Ascending aorta (tissue), 2 donors: ENCODE measurements at regions not wholly inside any gene's neighbourhood (a gene's known extent, or its start where the extent isn't known, plus 50 kb on each side); places are given as distances from the start of the nearest gene placed in this dataset.

Experiments
- DNase-seq, 2 donors: peaks; one replicate each; pipeline ENCODE4 v3.0.0-alpha.2; 2019; ENCODE audit warnings: low spot score in 2 of 2
- H3K27ac ChIP-seq, 2 donors: fragments of 200-600 bp; sonication (generic); one replicate each; pipeline ENCODE4 v1.5.1; 2016 to 2017; ENCODE audit warnings: mild to moderate bottlenecking in 1 of 2
- H3K27me3 ChIP-seq: fragments of 200-600 bp; sonication (generic); one replicate; pipeline ENCODE4 v1.5.1; 2017
- H3K36me3 ChIP-seq, 2 donors: fragments of 200-600 bp; sonication (generic); one replicate each; pipeline ENCODE4 v1.5.1; 2016
- H3K4me1 ChIP-seq, 2 donors: fragments of 200-600 bp; sonication (generic); one replicate each; pipeline ENCODE4 v1.5.1; 2016 to 2017; ENCODE audit warnings: mild to moderate bottlenecking in 1 of 2
- H3K4me3 ChIP-seq, 2 donors: fragments of 200-600 bp; sonication (generic); one replicate each; pipeline ENCODE4 v1.5.1; 2016 to 2017; ENCODE audit warnings: mild to moderate bottlenecking in 1 of 2
- H3K9me3 ChIP-seq, 2 donors: fragments of 200-600 bp; sonication (generic); one replicate each; pipeline ENCODE4 v1.5.1; 2016
- CTCF ChIP-seq, 3 experiments: fragments of 200-600 bp in 2 of 3; fragments of 450-650 bp in 1 of 3; sonication (generic) in 2 of 3; IDR thresholded peaks; one replicate each; pipeline ENCODE4 v1.5.1; 2016 to 2019; ENCODE audit warnings: antibody characterized with exemption in 3 of 3, mild to moderate bottlenecking in 1 of 3, moderate library complexity in 1 of 3
- intact Hi-C: fragments of 100-400 bp; cut with DNase I; formaldehyde crosslinking; loops from one replicate; pipeline ENCODE4 v1.15.1; 2023

- Histone ChIP-seq H3K4me1 (no peaks in the 10 kb centered on the region), H3K27me3 (no peaks in the 10 kb centered on the region), H3K4me3 (no peak overlapping the region), H3K27ac (no peak overlapping the region), H3K9me3 (no peaks in the 10 kb centered on the region), H3K36me3 (no peaks in the 10 kb centered on the region)
- no peak for DNase-seq
- TF ChIP-seq CTCF (IDR thresholded peaks at IDR 0.05), result no peak
- intact Hi-C loops, result no loop called here
These were observed 1583.4 kb upstream of the PIK3C3 start for GRCh38 chr18:40371673-40372072.

GRCh38 chr18:40367576-40367975 is 1587.5 kb upstream of the PIK3C3 start:
- no peak for TF ChIP-seq CTCF (IDR thresholded peaks at IDR 0.05)
- intact Hi-C loops, result no loop called here
- H3K9me3 ChIP-seq, result no peaks in the 10 kb centered on the region
- no peaks in the 10 kb centered on the region for H3K4me1 ChIP-seq
- H3K27me3 ChIP-seq, result no peaks in the 10 kb centered on the region
- no peak overlapping the region for H3K27ac ChIP-seq
- no peak for DNase-seq
- no peaks in the 10 kb centered on the region for H3K36me3 ChIP-seq
- H3K4me3 ChIP-seq, result no peak overlapping the region

GRCh38 chr18:40366521-40366920 is 1588.5 kb upstream of the PIK3C3 start:
- intact Hi-C loops, result no loop called here
- Histone ChIP-seq H3K4me1 (no peaks in the 10 kb centered on the region), H3K27me3 (no peaks in the 10 kb centered on the region), H3K9me3 (no peaks in the 10 kb centered on the region), H3K27ac (no peak overlapping the region), H3K36me3 (no peaks in the 10 kb centered on the region), H3K4me3 (no peak overlapping the region)
- DNase-seq, result no peak
- TF ChIP-seq CTCF (IDR thresholded peaks at IDR 0.05), result no peak

GRCh38 chr18:40365526-40365925 is 1589.5 kb upstream of the PIK3C3 start:
- Histone ChIP-seq H3K4me3 (no peak overlapping the region), H3K27ac (no peak overlapping the region), H3K4me1 (no peaks in the 10 kb centered on the region), H3K36me3 (no peaks in the 10 kb centered on the region), H3K27me3 (no peaks in the 10 kb centered on the region), H3K9me3 (no peaks in the 10 kb centered on the region)
- DNase-seq, result no peak
- TF ChIP-seq CTCF (IDR thresholded peaks at IDR 0.05), result no peak
- intact Hi-C loops, result no loop called here

GRCh38 chr18:40360558-40360957 is 1594.5 kb upstream of the PIK3C3 start:
- H3K27ac ChIP-seq, result no peak overlapping the region
- intact Hi-C loops, result no loop called here

More at GRCh38 chr18:40360558-40360957, 1594.5 kb upstream of the PIK3C3 start:
- no peaks in the 10 kb centered on the region for H3K9me3 ChIP-seq
- no peak for TF ChIP-seq CTCF (IDR thresholded peaks at IDR 0.05)
- no peaks in the 10 kb centered on the region for H3K27me3 ChIP-seq
- H3K4me3 ChIP-seq, result no peak overlapping the region
- H3K4me1 ChIP-seq, result no peaks in the 10 kb centered on the region
- H3K36me3 ChIP-seq, result no peaks in the 10 kb centered on the region
- no peak for DNase-seq
